Gastrocnemius medialis (tissue), 4 donors: ENCODE measurements at regions not wholly inside any gene's neighbourhood (a gene's known extent, or its start where the extent isn't known, plus 50 kb on each side); places are given as distances from the start of the nearest gene placed in this dataset.

Source experiments
- POLR2A ChIP-seq, 2 donors: fragments of 450-650 bp; IDR thresholded peaks; one replicate each; pipeline ENCODE4 v1.6.1; 2017; ENCODE audit warnings: antibody characterized with exemption in 2 of 2, mild to moderate bottlenecking in 2 of 2, moderate library complexity in 2 of 2
- TF ChIP-seq, protein P1 (sequence below), 5 experiments: fragments of 450-650 bp in 3 of 5; fragments of 200-600 bp in 2 of 5; sonication (generic) in 2 of 5; IDR thresholded peaks in 4 of 5; conservative IDR thresholded peaks in 1 of 5; 1 replicate in 4 of 5; 2 replicates in 1 of 5; pipeline ENCODE4 v1.5.1; 2016 to 2019; ENCODE audit warnings: antibody characterized with exemption in 5 of 5, mild to moderate bottlenecking in 3 of 5, moderate library complexity in 3 of 5

DNA sequence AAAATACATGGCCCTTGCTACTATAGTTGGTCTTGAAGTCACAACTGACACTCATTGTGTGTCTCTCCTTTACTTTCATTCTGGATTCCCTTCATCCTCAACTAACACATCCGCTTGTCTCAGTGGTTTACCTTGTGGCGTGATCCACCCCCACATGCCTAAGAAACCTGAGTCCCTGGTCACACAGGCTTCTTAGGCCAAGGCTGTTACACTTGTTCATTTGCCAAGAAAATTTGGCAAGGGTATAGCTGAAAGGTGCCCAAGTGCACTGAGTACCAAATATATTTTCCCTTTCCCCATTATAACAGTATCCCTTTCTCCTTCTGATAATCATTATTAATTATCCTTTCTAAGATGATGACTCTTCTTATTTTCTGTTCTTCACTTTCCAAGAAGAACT, 207.6 kb upstream of the STAC start:
- TF ChIP-seq POLR2A (IDR thresholded peaks at IDR 0.05): no peak
- TF ChIP-seq, protein P1, sequence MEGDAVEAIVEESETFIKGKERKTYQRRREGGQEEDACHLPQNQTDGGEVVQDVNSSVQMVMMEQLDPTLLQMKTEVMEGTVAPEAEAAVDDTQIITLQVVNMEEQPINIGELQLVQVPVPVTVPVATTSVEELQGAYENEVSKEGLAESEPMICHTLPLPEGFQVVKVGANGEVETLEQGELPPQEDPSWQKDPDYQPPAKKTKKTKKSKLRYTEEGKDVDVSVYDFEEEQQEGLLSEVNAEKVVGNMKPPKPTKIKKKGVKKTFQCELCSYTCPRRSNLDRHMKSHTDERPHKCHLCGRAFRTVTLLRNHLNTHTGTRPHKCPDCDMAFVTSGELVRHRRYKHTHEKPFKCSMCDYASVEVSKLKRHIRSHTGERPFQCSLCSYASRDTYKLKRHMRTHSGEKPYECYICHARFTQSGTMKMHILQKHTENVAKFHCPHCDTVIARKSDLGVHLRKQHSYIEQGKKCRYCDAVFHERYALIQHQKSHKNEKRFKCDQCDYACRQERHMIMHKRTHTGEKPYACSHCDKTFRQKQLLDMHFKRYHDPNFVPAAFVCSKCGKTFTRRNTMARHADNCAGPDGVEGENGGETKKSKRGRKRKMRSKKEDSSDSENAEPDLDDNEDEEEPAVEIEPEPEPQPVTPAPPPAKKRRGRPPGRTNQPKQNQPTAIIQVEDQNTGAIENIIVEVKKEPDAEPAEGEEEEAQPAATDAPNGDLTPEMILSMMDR (IDR thresholded peaks at IDR 0.05 in 4 of 5, conservative IDR thresholded peaks at IDR 0.05 in 1 of 5): no peak
